SK-N-SH (cell line): ENCODE measurements at regions not wholly inside any gene's neighbourhood (a gene's known extent, or its start where the extent isn't known, plus 50 kb on each side); places are given as distances from the start of the nearest gene placed in this dataset.

Experiments
- CTCF ChIA-PET: fragments of 300-600, 350-600 bp; formaldehyde crosslinking; extraction: SDS; loops from one replicate; lab custom pipeline; 2021; lab: Yijun Ruan, JAX
- POLR2A ChIA-PET: fragments of 350-600 bp; sonication (Branson Sonifier 250); formaldehyde crosslinking; extraction: SDS; loops from one replicate; lab custom pipeline; 2020; ENCODE audit warnings: antibody characterized with exemption, inconsistent platforms; lab: Yijun Ruan, JAX
- DNase-seq: peaks from one replicate; pipeline ENCODE4 v3.0.0; 2012
- H2AFZ ChIP-seq: fragments of 200-600 bp; sonication (generic); 2 replicates; pipeline ENCODE4 v1.8.1; 2016; ENCODE audit warnings: antibody characterized with exemption, mild to moderate bottlenecking, low read depth
- H3F3A ChIP-seq: fragments of 200-600 bp; sonication (generic); replicated peaks from 2 replicates; pipeline ENCODE3; 2016; ENCODE audit warnings: antibody characterized with exemption, mild to moderate bottlenecking; ENCODE audit not compliant: insufficient read depth
- H3K27ac ChIP-seq, 2 experiments: fragments of 200-500 bp in 1 of 2; fragments of 200-600 bp in 1 of 2; sonication (Bioruptor generic) in 1 of 2; sonication (generic), shearing (Covaris generic) in 1 of 2; 2 replicates each; pipeline versions ENCODE4 v1.5.1 to v1.6.1; 2014 to 2016; ENCODE audit warnings: low read depth in 2 of 2, inconsistent platforms in 1 of 2, low read length in 1 of 2, mild to moderate bottlenecking in 1 of 2, mixed read lengths in 1 of 2
- H3K27me3 ChIP-seq: fragments of 200-600 bp; sonication (generic), shearing (Covaris generic); 2 replicates; pipeline ENCODE4 v1.6.1; 2016; ENCODE audit warnings: mixed run types; ENCODE audit not compliant: insufficient read depth
- H3K36me3 ChIP-seq, 2 experiments: fragments of 200-500 bp in 1 of 2; fragments of 200-600 bp in 1 of 2; sonication (Bioruptor generic) in 1 of 2; sonication (generic) in 1 of 2; replicated peaks in 1 of 2; 2 replicates each; pipeline versions ENCODE3 to v1.5.1; 2014 to 2016; ENCODE audit warnings: low read length in 1 of 2, mild to moderate bottlenecking in 1 of 2; ENCODE audit not compliant: insufficient read depth in 2 of 2, control insufficient read depth in 1 of 2
- H3K4me1 ChIP-seq, 2 experiments: fragments of 200-500 bp in 1 of 2; fragments of 200-600 bp in 1 of 2; sonication (Bioruptor generic) in 1 of 2; sonication (generic), shearing (Covaris generic) in 1 of 2; 2 replicates each; pipeline versions ENCODE4 v1.5.1 to v1.6.1; 2014 to 2016; ENCODE audit warnings: low read depth in 1 of 2, low read length in 1 of 2, mixed run types in 1 of 2; ENCODE audit not compliant: insufficient read depth in 2 of 2, control insufficient read depth in 1 of 2
- H3K4me2 ChIP-seq: fragments of 200-600 bp; sonication (generic), shearing (Covaris generic); 2 replicates; pipeline ENCODE4 v1.6.1; 2017; ENCODE audit warnings: mixed run types
- H3K4me3 ChIP-seq, 2 experiments: fragments of 200-500 bp in 1 of 2; fragments of 200-600 bp in 1 of 2; sonication (Bioruptor generic) in 1 of 2; sonication (generic), shearing (Covaris generic) in 1 of 2; 2 replicates each; pipeline versions ENCODE4 v1.5.1 to v1.8.1; 2014 to 2016; ENCODE audit warnings: low read depth in 2 of 2, inconsistent platforms in 1 of 2, low read length in 1 of 2, mild to moderate bottlenecking in 1 of 2, mixed read lengths in 1 of 2, moderate library complexity in 1 of 2
- H3K79me2 ChIP-seq: fragments of 200-600 bp; sonication (generic); 2 replicates; pipeline ENCODE4 v1.8.1; 2017; ENCODE audit warnings: mild to moderate bottlenecking; ENCODE audit not compliant: insufficient read depth
- H3K9ac ChIP-seq: fragments of 200-600 bp; sonication (generic); 2 replicates; pipeline ENCODE4 v1.6.1; 2017; ENCODE audit warnings: mixed run types
- H3K9me2 ChIP-seq: fragments of 200-600 bp; sonication (generic); 2 replicates; pipeline ENCODE4 v1.6.1; 2017; ENCODE audit warnings: mixed run types
- H3K9me3 ChIP-seq: fragments of 200-600 bp; sonication (generic); 2 replicates; pipeline ENCODE4 v1.6.1; 2017; ENCODE audit warnings: mixed run types, mild to moderate bottlenecking, moderate library complexity
- H4K20me1 ChIP-seq: fragments of 200-600 bp; sonication (generic); 2 replicates; pipeline ENCODE4 v1.6.1; 2017; ENCODE audit warnings: mild to moderate bottlenecking, mixed run types; ENCODE audit not compliant: insufficient read depth
- CHD2 ChIP-seq: fragments of 150-350 bp; IDR thresholded peaks from 2 replicates; pipeline ENCODE4 v1.6.1; 2018; ENCODE audit warnings: low read length; ENCODE audit not compliant: partially characterized antibody
- EZH2phosphoT487 ChIP-seq: fragments of 200-600 bp; sonication (generic); IDR thresholded peaks from 2 replicates; pipeline ENCODE4 v1.6.1; 2017; ENCODE audit warnings: low read depth, mixed run types, mild to moderate bottlenecking, antibody characterized with exemption, moderate library complexity, borderline replicate concordance
- FOXM1 ChIP-seq: IDR thresholded peaks from 2 replicates; pipeline ENCODE4 v1.4.0; 2012; ENCODE audit warnings: low read depth, mild to moderate bottlenecking
- GATA2 ChIP-seq: sonication (generic); formaldehyde crosslinking; IDR thresholded peaks from 2 replicates; pipeline ENCODE4 v1.5.0; 2020; ENCODE audit warnings: mild to moderate bottlenecking, missing genetic modification reagents
- JUND ChIP-seq: IDR thresholded peaks from 2 replicates; pipeline ENCODE4 v1.4.0; 2012
- MXI1 ChIP-seq: IDR thresholded peaks from 2 replicates; pipeline ENCODE4 v1.6.1; 2012; ENCODE audit warnings: mild to moderate bottlenecking, low read depth, low read length, improper control_type of control experiment
- NFIC ChIP-seq: IDR thresholded peaks from 2 replicates; pipeline ENCODE4 v1.4.0; 2012; ENCODE audit warnings: borderline replicate concordance
- NRF1 ChIP-seq: IDR thresholded peaks from 2 replicates; pipeline ENCODE4 v1.6.1; 2012; ENCODE audit warnings: low read depth, mild to moderate bottlenecking, low read length
- PBX3 ChIP-seq: IDR thresholded peaks from 2 replicates; pipeline ENCODE4; 2012
- RXRA ChIP-seq: IDR thresholded peaks from 2 replicates; pipeline ENCODE4 v1.4.0; 2012; ENCODE audit warnings: low read depth, mild to moderate bottlenecking, borderline replicate concordance
- SIN3A ChIP-seq: IDR thresholded peaks from 2 replicates; pipeline ENCODE4 v1.6.1; 2012; ENCODE audit warnings: low read depth, mild to moderate bottlenecking, low read length, moderate library complexity, borderline replicate concordance
- SMC3 ChIP-seq: IDR thresholded peaks from 2 replicates; pipeline ENCODE4 v1.6.1; 2012; ENCODE audit warnings: low read depth, low read length, improper control_type of control experiment
- TAF1 ChIP-seq: IDR thresholded peaks from 2 replicates; pipeline ENCODE4 v1.6.1; 2012; ENCODE audit warnings: low read depth, mild to moderate bottlenecking, low read length, moderate library complexity, borderline replicate concordance
- TEAD4 ChIP-seq: IDR thresholded peaks from 2 replicates; pipeline ENCODE4 v1.4.0; 2012; ENCODE audit warnings: mild to moderate bottlenecking, borderline replicate concordance; ENCODE audit not compliant: insufficient read depth
- USF1 ChIP-seq: IDR thresholded peaks from 2 replicates; pipeline ENCODE4 v1.4.0; 2012; ENCODE audit warnings: low read depth, borderline replicate concordance
- YY1 ChIP-seq: IDR thresholded peaks from 2 replicates; pipeline ENCODE4 v1.4.0; 2012; ENCODE audit warnings: low read depth, mild to moderate bottlenecking
- WGBS: methylation state at CpG from one replicate; pipeline ENCODE4 v1.1.6; 2017; ENCODE audit warnings: low lambda C conversion rate; 5-methylcytosine and 5-hydroxymethylcytosine counted together

GRCh38 chr12:118618695-118619094, 242.3 kb downstream of the SUDS3 start (continued):
- TF ChIP-seq SMC3 = no peak
- TF ChIP-seq USF1 = no peak
- no peak for TF ChIP-seq JUND
- TF ChIP-seq NRF1 = no peak
- TF ChIP-seq RXRA = no peak

GRCh38 chr12:118625050-118625675, 248.8 kb downstream of the SUDS3 start:
- no peak for TF ChIP-seq PBX3
- no peak for TF ChIP-seq TEAD4
- no peak for TF ChIP-seq GATA2
- TF ChIP-seq FOXM1 = no peak
- no peak for TF ChIP-seq USF1
- TF ChIP-seq NFIC = no peak
- no peak for TF ChIP-seq YY1
- TF ChIP-seq SIN3A = no peak
- no peak for TF ChIP-seq CHD2
- TF ChIP-seq MXI1 = no peak
- TF ChIP-seq TAF1 = no peak
- no peak for TF ChIP-seq EZH2phosphoT487
- TF ChIP-seq, all 33 proteins: peak for 0
- no peaks in the 10 kb centered on the region for H3K9me3 ChIP-seq
- H3K36me3 ChIP-seq = no peaks in the 10 kb centered on the region
- no peak overlapping the region for H3K4me3 ChIP-seq
- no peaks in the 10 kb centered on the region for H4K20me1 ChIP-seq
- no peak for DNase-seq
- no peak overlapping the region for H3K27ac ChIP-seq
- no peaks in the 10 kb centered on the region for H3K27me3 ChIP-seq
- no peaks in the 10 kb centered on the region for H3K9me2 ChIP-seq
- 36% methylated on average over 3 of the region's 3 CpGs for WGBS
- no peaks in the 10 kb centered on the region for H3F3A ChIP-seq
- ChIA-PET CTCF (interaction anchor here (1.6 kb wide), 1 partner anchor 11 kb away, joined by 4 read pairs; no protein-coding TSS in a partner anchor), POLR2A (interaction anchor here (0.7 kb wide), 1 partner anchor 71 kb away, joined by 3 read pairs; no protein-coding TSS in a partner anchor)
- no peaks in the 10 kb centered on the region for H3K4me1 ChIP-seq
- H3K9ac ChIP-seq = no peak overlapping the region
- no peak overlapping the region for H2AFZ ChIP-seq
- no peaks in the 10 kb centered on the region for H3K79me2 ChIP-seq
- H3K4me2 ChIP-seq = no peak overlapping the region
